B cell (primary cell): ENCODE measurements at regions not wholly inside any gene's neighbourhood (a gene's known extent, or its start where the extent isn't known, plus 50 kb on each side); places are given as distances from the start of the nearest gene placed in this dataset.

ENCODE experiments used
- ATAC-seq: fragments of 200-7000 bp; cut with Tn5 transposase; one replicate; pipeline ENCODE4 v1.10.0; 2021; ENCODE audit warnings: low read depth, mild to moderate bottlenecking, moderate number of reproducible peaks, moderate library complexity
- CTCF ChIA-PET: fragments of 350-600 bp; sonication (Branson Sonifier 250); formaldehyde crosslinking; loops from one replicate; lab custom pipeline; 2021; ENCODE audit warnings: antibody characterized with exemption, inconsistent platforms; lab: Charles Lee
- POLR2A ChIA-PET: fragments of 350-600 bp; sonication (Branson Sonifier 250); formaldehyde crosslinking; loops from one replicate; lab custom pipeline; 2021; ENCODE audit warnings: antibody characterized with exemption; lab: Charles Lee
- DNase-seq: peaks from one replicate; pipeline ENCODE4 v3.0.0; 2013
- H2AFZ ChIP-seq: 2 replicates; pipeline ENCODE4 v1.6.1; 2012; ENCODE audit warnings: mild to moderate bottlenecking, low read depth, low read length; ENCODE audit not compliant: insufficient read depth, poor library complexity, severe bottlenecking
- H3K27ac ChIP-seq, 2 donors: 1 replicate in 1 of 2; 2 replicates in 1 of 2; pipeline ENCODE4 v1.5.1; 2012 to 2013; ENCODE audit warnings: low read length in 2 of 2, mild to moderate bottlenecking in 2 of 2, moderate library complexity in 1 of 2
- H3K27me3 ChIP-seq, 4 experiments: fragments of 200-600 bp in 1 of 4; sonication (generic) in 1 of 4; replicated peaks in 1 of 4; 1 replicate in 2 of 4; 2 replicates in 2 of 4; pipeline versions ENCODE4 v1.6.1 to v1.7.0; 2013 to 2016; ENCODE audit warnings: low read length in 3 of 4, mild to moderate bottlenecking in 2 of 4, mixed read lengths in 1 of 4, moderate library complexity in 1 of 4; ENCODE audit not compliant: insufficient read depth in 4 of 4, control insufficient read depth in 3 of 4; ENCODE audit errors: control extremely low read depth in 1 of 4
- H3K36me3 ChIP-seq, 2 experiments: replicated peaks in 1 of 2; 1 replicate in 1 of 2; 2 replicates in 1 of 2; pipeline versions ENCODE4 v1.6.1 to v1.7.1; 2013; ENCODE audit warnings: low read length in 1 of 2; ENCODE audit not compliant: insufficient read depth in 2 of 2, control insufficient read depth in 1 of 2; ENCODE audit errors: control extremely low read depth in 1 of 2, extremely low read depth in 1 of 2
- H3K4me1 ChIP-seq, 2 donors: fragments of 200-600 bp in 1 of 2; sonication (generic) in 1 of 2; 1 replicate in 1 of 2; 2 replicates in 1 of 2; pipeline versions ENCODE4 v1.5.1 to v1.6.1; 2013 to 2017; ENCODE audit warnings: low read length in 2 of 2; ENCODE audit not compliant: control insufficient read depth in 2 of 2, insufficient read depth in 2 of 2
- H3K4me2 ChIP-seq: replicated peaks from 2 replicates; pipeline ENCODE3; 2012; ENCODE audit warnings: mild to moderate bottlenecking, low read depth, low read length; ENCODE audit not compliant: poor library complexity, severe bottlenecking
- H3K4me3 ChIP-seq, 5 experiments: fragments of 200-600 bp in 1 of 5; sonication (generic) in 1 of 5; 1 replicate in 3 of 5; 2 replicates in 2 of 5; pipeline versions ENCODE4 v1.5.1 to v1.7.0; 2011 to 2016; ENCODE audit warnings: low read length in 4 of 5, mild to moderate bottlenecking in 4 of 5, low read depth in 2 of 5, control low read depth in 1 of 5, moderate library complexity in 1 of 5; ENCODE audit not compliant: insufficient read depth in 1 of 5; ENCODE audit errors: control extremely low read depth in 1 of 5, extremely low read depth in 1 of 5
- H3K79me2 ChIP-seq: fragments of 200-600 bp; sonication (generic); one replicate; pipeline ENCODE4 v1.6.0; 2016; ENCODE audit warnings: low read length; ENCODE audit not compliant: control insufficient read depth, insufficient read depth
- H3K9ac ChIP-seq: fragments of 200-600 bp; sonication (generic); 2 replicates; pipeline ENCODE4 v1.6.1; 2017; ENCODE audit warnings: mild to moderate bottlenecking, low read length, moderate library complexity
- H3K9me3 ChIP-seq, 3 donors: one replicate each; pipeline versions ENCODE4 v1.6.1 to v1.7.1; 2013; ENCODE audit warnings: low read length in 2 of 3; ENCODE audit not compliant: control insufficient read depth in 2 of 3, insufficient read depth in 1 of 3; ENCODE audit errors: control extremely low read depth in 1 of 3
- H4K20me1 ChIP-seq: 2 replicates; pipeline ENCODE4 v1.6.0; 2012; ENCODE audit warnings: mild to moderate bottlenecking, low read length; ENCODE audit not compliant: insufficient read depth, control insufficient read depth, poor library complexity, severe bottlenecking
- H3K27ac Mint-ChIP-seq: one replicate; pipeline ENCODE4 v1.8.0; 2021; ENCODE audit warnings: mixed read lengths
- H3K27me3 Mint-ChIP-seq: one replicate; pipeline ENCODE4 v1.8.0; 2021; ENCODE audit warnings: mixed read lengths
- H3K4me1 Mint-ChIP-seq: one replicate; pipeline ENCODE4 v1.8.0; 2021; ENCODE audit warnings: mixed read lengths
- H3K4me3 Mint-ChIP-seq: one replicate; pipeline ENCODE4 v1.8.0; 2021; ENCODE audit warnings: mixed read lengths
- H3K9me3 Mint-ChIP-seq: one replicate; pipeline ENCODE4 v1.8.0; 2022; ENCODE audit warnings: mixed read lengths; ENCODE audit not compliant: insufficient read depth
- EZH2 ChIP-seq: IDR thresholded peaks from 2 replicates; pipeline ENCODE4 v1.6.1; 2012; ENCODE audit warnings: borderline replicate concordance, low read depth, mild to moderate bottlenecking, moderate library complexity, low read length; ENCODE audit not compliant: insufficient read depth, poor library complexity, severe bottlenecking
- WGBS: methylation state at CpG from one replicate; pipeline ENCODE4 v1.1.5; 2013; ENCODE audit warnings: missing lambda C conversion rate; ENCODE audit not compliant: insufficient coverage; 5-methylcytosine and 5-hydroxymethylcytosine counted together
- intact Hi-C: fragments of 100-400 bp; cut with micrococcal nuclease; formaldehyde crosslinking; loops from one replicate; pipeline ENCODE4 v1.10.0; 2022
- TF ChIP-seq, protein P1 (sequence below): fragments of 200-600 bp; IDR thresholded peaks from one replicate; pipeline ENCODE4 v1.8.0; 2022; ENCODE audit warnings: antibody characterized with exemption, mild to moderate bottlenecking

DNA sequence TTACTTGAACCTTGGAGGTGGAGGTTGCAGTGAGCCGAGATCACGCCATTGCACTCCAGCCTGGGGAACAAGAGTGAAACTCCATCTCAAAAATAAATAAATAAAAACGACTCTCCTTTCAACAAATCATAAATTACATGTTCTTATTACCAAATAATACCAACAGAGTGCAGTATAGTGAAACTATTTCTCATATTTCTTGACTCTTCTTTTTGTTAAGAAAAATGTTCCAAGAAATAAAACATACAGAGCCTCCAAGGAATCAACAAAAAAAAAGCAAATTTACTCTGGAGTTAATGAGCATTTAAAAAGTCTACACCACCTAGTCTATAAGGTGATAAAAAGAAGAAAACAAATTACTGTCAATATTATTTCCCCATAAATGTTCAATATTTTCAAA, 188.8 kb downstream of the KLF12 start:
- Histone ChIP-seq H4K20me1 (no peaks in the 10 kb centered on the region), H3K4me3 (no peak overlapping the region), H3K4me2 (no peak overlapping the region), H3K36me3 (peaks cover 3 to 10% of the 10 kb centered on the region in 2 experiments), H3K9ac (no peak overlapping the region), H3K4me1 (peaks cover 0 to 7% of the 10 kb centered on the region in 2 donors), H3K9me3 (no peaks in the 10 kb centered on the region), H3K27me3 (no peaks in the 10 kb centered on the region), H3K27ac (no peak overlapping the region), H3K79me2 (peaks cover 22% of the 10 kb centered on the region), H2AFZ (no peak overlapping the region)
- Mint-ChIP-seq H3K4me3 (no peak overlapping the region), H3K27me3 (no peaks in the 10 kb centered on the region), H3K27ac (no peak overlapping the region), H3K4me1 (peaks cover 54% of the 10 kb centered on the region), H3K9me3 (no peaks in the 10 kb centered on the region)
- no CpG with 5 or more reads among the region's 3 CpGs for WGBS
- POLR2A ChIA-PET, result interaction anchor here (0.7 kb wide), 1 partner anchor 123 kb away, joined by 3 read pairs; no protein-coding TSS in a partner anchor
- ATAC-seq, result no peak
- CTCF ChIA-PET, result interaction anchor here (0.7 to 5.7 kb wide), 4 partner anchors 30 to 342 kb away, joined by 3 to 40 read pairs (median 5); no protein-coding TSS in a partner anchor
- TF ChIP-seq EZH2, result no peak
- TF ChIP-seq, protein P1, sequence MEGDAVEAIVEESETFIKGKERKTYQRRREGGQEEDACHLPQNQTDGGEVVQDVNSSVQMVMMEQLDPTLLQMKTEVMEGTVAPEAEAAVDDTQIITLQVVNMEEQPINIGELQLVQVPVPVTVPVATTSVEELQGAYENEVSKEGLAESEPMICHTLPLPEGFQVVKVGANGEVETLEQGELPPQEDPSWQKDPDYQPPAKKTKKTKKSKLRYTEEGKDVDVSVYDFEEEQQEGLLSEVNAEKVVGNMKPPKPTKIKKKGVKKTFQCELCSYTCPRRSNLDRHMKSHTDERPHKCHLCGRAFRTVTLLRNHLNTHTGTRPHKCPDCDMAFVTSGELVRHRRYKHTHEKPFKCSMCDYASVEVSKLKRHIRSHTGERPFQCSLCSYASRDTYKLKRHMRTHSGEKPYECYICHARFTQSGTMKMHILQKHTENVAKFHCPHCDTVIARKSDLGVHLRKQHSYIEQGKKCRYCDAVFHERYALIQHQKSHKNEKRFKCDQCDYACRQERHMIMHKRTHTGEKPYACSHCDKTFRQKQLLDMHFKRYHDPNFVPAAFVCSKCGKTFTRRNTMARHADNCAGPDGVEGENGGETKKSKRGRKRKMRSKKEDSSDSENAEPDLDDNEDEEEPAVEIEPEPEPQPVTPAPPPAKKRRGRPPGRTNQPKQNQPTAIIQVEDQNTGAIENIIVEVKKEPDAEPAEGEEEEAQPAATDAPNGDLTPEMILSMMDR, result peak; percentile 41
- no peak for DNase-seq
- intact Hi-C loops, result loop anchor here (2.0 kb wide), 1 partner anchor 341 kb away; no protein-coding TSS in a partner anchor

DNA sequence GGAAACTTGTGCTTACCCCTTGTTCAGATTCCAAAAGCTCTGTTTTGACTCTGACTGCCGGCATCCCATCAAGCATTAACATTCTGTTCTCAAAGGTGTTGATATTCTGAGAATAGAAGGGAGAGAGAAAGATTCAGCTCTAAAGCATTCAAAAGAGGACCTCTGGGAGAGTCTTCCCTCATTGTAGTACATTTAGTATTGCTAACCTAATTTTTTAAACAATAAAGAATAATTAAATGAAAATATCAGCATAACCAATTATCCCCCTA, 190.3 kb downstream of the KLF12 start:
- no peak overlapping the region for H3K4me3 Mint-ChIP-seq

More for the DNA sequence above, 190.3 kb downstream of the KLF12 start:
- H3K27me3 ChIP-seq, result no peaks in the 10 kb centered on the region
- peaks cover 2% of the 10 kb centered on the region for H4K20me1 ChIP-seq
- ATAC-seq (no peak), DNase-seq (no peak)
- Mint-ChIP-seq H3K4me1 (peaks cover 55% of the 10 kb centered on the region), H3K27me3 (no peaks in the 10 kb centered on the region), H3K27ac (no peak overlapping the region), H3K9me3 (no peaks in the 10 kb centered on the region)
- intact Hi-C loops, result loop anchor here (2.0 to 5.0 kb wide), 2 partner anchors 188 to 343 kb away; partner anchors contain the start of gene KLF12
- ChIA-PET CTCF (interaction anchor here (5.7 kb wide), 1 partner anchor 343 kb away, joined by 40 read pairs; no protein-coding TSS in a partner anchor), POLR2A (interaction anchor here (0.6 kb wide), 1 partner anchor 177 kb away, joined by 3 read pairs; no protein-coding TSS in a partner anchor)
- H3K9me3 ChIP-seq, result no peaks in the 10 kb centered on the region
- no peak overlapping the region for H2AFZ ChIP-seq
- no peak for TF ChIP-seq EZH2
- TF ChIP-seq, protein P1, result no peak
- WGBS, result no CpG with 5 or more reads among the region's 1 CpG
- no peak overlapping the region for H3K27ac ChIP-seq
- H3K4me1 ChIP-seq, result peaks cover 0 to 7% of the 10 kb centered on the region in 2 donors
- H3K4me2 ChIP-seq, result no peak overlapping the region
- H3K4me3 ChIP-seq, result no peak overlapping the region
- H3K9ac ChIP-seq, result no peak overlapping the region
- peaks cover 27% of the 10 kb centered on the region for H3K79me2 ChIP-seq
- H3K36me3 ChIP-seq, result peaks cover 5 to 10% of the 10 kb centered on the region in 2 experiments
